ENCODE measurements at regions not wholly inside any gene's neighbourhood (a gene's known extent, or its start where the extent isn't known, plus 50 kb on each side); places are given as distances from the start of the nearest gene placed in this dataset.

DNA sequence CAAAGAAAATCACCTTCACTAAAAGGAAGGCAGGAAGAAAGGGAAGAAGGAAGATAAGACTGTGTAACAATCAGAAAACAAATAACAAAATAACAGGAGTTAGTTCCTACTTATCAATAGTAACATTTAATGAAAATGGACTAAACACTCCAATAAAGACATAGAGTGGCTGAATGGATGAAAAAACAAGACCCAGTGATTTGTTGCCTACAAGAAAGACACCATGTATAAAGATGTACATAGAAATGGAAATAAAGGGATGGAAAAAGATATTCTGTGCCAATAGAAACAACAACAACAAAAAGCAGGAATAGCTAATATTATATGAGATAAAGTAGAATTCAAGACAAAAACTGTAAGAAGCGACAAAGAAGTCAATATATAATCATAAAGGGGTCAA, 116.8 kb downstream of the LURAP1L start:
- Histone ChIP-seq H3K4me1 (ENCODE audit: insufficient read depth, low read length, poor library complexity, severe bottlenecking) (no peaks in the 10 kb centered on the region), H3K9me3 (ENCODE audit: low read depth, low read length, poor library complexity, severe bottlenecking) (no peaks in the 10 kb centered on the region), H3K4me3 (ENCODE audit: low read depth, low read length, poor library complexity, severe bottlenecking) (no peak overlapping the region), H3K36me3 (ENCODE audit: insufficient read depth, low read length, poor library complexity, severe bottlenecking) (no peaks in the 10 kb centered on the region), H3K27ac (ENCODE audit: low read depth, low read length, poor library complexity, severe bottlenecking) (no peak overlapping the region), H3K27me3 (replicated peaks; ENCODE audit: insufficient read depth, low read depth, low read length, poor library complexity) (no peaks in the 10 kb centered on the region)
- TF ChIP-seq, protein P1, sequence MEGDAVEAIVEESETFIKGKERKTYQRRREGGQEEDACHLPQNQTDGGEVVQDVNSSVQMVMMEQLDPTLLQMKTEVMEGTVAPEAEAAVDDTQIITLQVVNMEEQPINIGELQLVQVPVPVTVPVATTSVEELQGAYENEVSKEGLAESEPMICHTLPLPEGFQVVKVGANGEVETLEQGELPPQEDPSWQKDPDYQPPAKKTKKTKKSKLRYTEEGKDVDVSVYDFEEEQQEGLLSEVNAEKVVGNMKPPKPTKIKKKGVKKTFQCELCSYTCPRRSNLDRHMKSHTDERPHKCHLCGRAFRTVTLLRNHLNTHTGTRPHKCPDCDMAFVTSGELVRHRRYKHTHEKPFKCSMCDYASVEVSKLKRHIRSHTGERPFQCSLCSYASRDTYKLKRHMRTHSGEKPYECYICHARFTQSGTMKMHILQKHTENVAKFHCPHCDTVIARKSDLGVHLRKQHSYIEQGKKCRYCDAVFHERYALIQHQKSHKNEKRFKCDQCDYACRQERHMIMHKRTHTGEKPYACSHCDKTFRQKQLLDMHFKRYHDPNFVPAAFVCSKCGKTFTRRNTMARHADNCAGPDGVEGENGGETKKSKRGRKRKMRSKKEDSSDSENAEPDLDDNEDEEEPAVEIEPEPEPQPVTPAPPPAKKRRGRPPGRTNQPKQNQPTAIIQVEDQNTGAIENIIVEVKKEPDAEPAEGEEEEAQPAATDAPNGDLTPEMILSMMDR (conservative IDR thresholded peaks at IDR 0.05; ENCODE audit: low read depth, low read length) = no peak
- TF ChIP-seq EZH2 (IDR thresholded peaks at IDR 0.05; ENCODE audit: borderline replicate concordance, low read depth, low read length, poor library complexity, severe bottlenecking) = no peak
- CTCF ChIA-PET = no interaction called here
- no peak for DNase-seq (ENCODE audit: low spot score)
- POLR2A ChIA-PET (ENCODE audit: low non-redundant PET) = no interaction called here
- no TSS peak for BruUV-seq (replicated peaks)
- intact Hi-C loops (cut with micrococcal nuclease; ENCODE audit: unreplicated experiment) = no loop called here

DNA sequence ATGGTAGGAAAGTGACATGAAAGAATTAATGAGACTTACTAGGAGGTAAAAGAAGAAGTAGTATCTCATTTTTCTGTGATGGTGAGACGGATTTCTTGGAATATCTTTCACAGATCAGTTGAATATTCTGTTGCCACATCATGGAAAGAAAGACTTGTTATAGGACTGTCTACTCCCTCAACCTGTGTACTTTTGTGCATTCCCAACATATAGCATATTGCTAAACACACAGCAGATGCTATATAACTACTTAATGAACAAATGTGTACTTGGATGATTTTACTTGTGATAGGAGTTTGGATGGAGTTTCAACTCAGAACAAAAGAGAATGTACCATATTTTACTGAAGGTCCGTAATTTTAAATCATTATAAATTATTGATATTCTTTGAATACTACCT, 128.5 kb downstream of the LURAP1L start:
- CTCF ChIA-PET = no interaction called here
- H3K9me3 ChIP-seq (ENCODE audit: low read depth, low read length, poor library complexity, severe bottlenecking) = no peaks in the 10 kb centered on the region

DNA sequence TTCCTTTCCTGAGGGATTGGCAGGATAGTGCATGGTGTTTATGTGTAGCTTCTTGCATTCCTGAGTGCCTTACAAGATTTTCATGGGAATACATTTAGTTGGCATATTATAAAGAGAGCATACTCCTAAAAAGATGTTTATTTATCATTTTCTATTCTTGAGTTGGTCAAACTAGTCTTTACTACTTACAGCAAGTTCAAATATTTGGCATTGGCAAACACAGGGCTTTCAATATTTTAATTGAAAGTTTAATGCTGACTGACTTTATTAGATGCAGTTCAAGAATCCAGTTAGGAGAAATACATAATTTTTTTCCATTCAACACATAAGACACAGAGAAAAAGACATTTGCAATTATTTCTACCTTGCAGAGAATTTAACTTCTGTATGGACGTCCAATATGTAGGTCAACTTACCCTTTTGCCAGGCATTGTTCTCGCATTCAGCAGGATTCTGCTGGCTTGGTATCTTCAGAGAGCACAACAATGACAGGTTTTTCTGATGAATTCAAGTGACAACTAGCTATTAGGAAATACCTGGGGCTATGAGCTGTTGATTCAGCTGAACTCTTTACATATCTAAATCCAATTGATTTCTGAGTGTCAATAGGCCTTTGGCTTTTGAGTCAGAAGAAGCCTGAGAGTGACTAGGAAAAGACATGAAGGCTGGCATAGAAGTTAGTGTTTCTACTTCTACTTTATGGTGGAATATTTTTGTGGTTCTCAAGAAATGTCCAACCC, 129.6 kb downstream of the LURAP1L start:
- DNase-seq (ENCODE audit: low spot score) = no peak
- Histone ChIP-seq H3K4me3 (ENCODE audit: low read depth, low read length, poor library complexity, severe bottlenecking) (no peak overlapping the region), H3K4me1 (ENCODE audit: insufficient read depth, low read length, poor library complexity, severe bottlenecking) (no peaks in the 10 kb centered on the region), H3K36me3 (ENCODE audit: insufficient read depth, low read length, poor library complexity, severe bottlenecking) (no peaks in the 10 kb centered on the region), H3K27ac (ENCODE audit: low read depth, low read length, poor library complexity, severe bottlenecking) (no peak overlapping the region), H3K9me3 (ENCODE audit: low read depth, low read length, poor library complexity, severe bottlenecking) (no peaks in the 10 kb centered on the region), H3K27me3 (replicated peaks; ENCODE audit: insufficient read depth, low read depth, low read length, poor library complexity) (no peaks in the 10 kb centered on the region)
- CTCF ChIA-PET = no interaction called here
- POLR2A ChIA-PET (ENCODE audit: low non-redundant PET) = no interaction called here
- TF ChIP-seq, protein P1 (conservative IDR thresholded peaks at IDR 0.05; ENCODE audit: low read depth, low read length) = no peak
- no peak for TF ChIP-seq EZH2 (IDR thresholded peaks at IDR 0.05; ENCODE audit: borderline replicate concordance, low read depth, low read length, poor library complexity, severe bottlenecking)
- BruUV-seq (replicated peaks) = no TSS peak
- intact Hi-C loops (cut with micrococcal nuclease; ENCODE audit: unreplicated experiment) = no loop called here

More for the DNA sequence above, 128.5 kb downstream of the LURAP1L start:
- BruUV-seq (replicated peaks) = no TSS peak
- no peak for DNase-seq (ENCODE audit: low spot score)
- Histone ChIP-seq H3K4me3 (ENCODE audit: low read depth, low read length, poor library complexity, severe bottlenecking) (no peak overlapping the region), H3K27me3 (replicated peaks; ENCODE audit: insufficient read depth, low read depth, low read length, poor library complexity) (no peaks in the 10 kb centered on the region), H3K36me3 (ENCODE audit: insufficient read depth, low read length, poor library complexity, severe bottlenecking) (no peaks in the 10 kb centered on the region), H3K27ac (ENCODE audit: low read depth, low read length, poor library complexity, severe bottlenecking) (no peak overlapping the region), H3K4me1 (ENCODE audit: insufficient read depth, low read length, poor library complexity, severe bottlenecking) (no peaks in the 10 kb centered on the region)
- TF ChIP-seq, protein P1 (conservative IDR thresholded peaks at IDR 0.05; ENCODE audit: low read depth, low read length) = no peak
- no peak for TF ChIP-seq EZH2 (IDR thresholded peaks at IDR 0.05; ENCODE audit: borderline replicate concordance, low read depth, low read length, poor library complexity, severe bottlenecking)
- POLR2A ChIA-PET (ENCODE audit: low non-redundant PET) = no interaction called here
- intact Hi-C loops (cut with micrococcal nuclease; ENCODE audit: unreplicated experiment) = no loop called here

Data from A673 (cell line).